ENCODE measurements at regions not wholly inside any gene's neighbourhood (a gene's known extent, or its start where the extent isn't known, plus 50 kb on each side); places are given as distances from the start of the nearest gene placed in this dataset.

- Histone ChIP-seq H3K36me3 (ENCODE audit: control insufficient read depth, insufficient read depth, low read length) (no peaks in the 10 kb centered on the region), H3K4me1 (no peaks in the 10 kb centered on the region), H3K27me3 (replicated peaks; ENCODE audit: control insufficient read depth, insufficient read depth, low read length) (no peaks in the 10 kb centered on the region), H3K4me3 (ENCODE audit: low read depth, low read length) (no peak overlapping the region), H3K9me3 (no peaks in the 10 kb centered on the region)
- intact Hi-C loops (cut with micrococcal nuclease; ENCODE audit: unreplicated experiment) = no loop called here
- ChIA-PET POLR2A (no interaction called here), CTCF (no interaction called here)
- H3K4me1 Mint-ChIP-seq (ENCODE audit: low read depth, unreplicated experiment) = no peaks in the 10 kb centered on the region
- no peaks in the 10 kb centered on the region for H3K9me3 Mint-ChIP-seq (ENCODE audit: unreplicated experiment)
- peaks cover 4% of the 10 kb centered on the region for H3K27me3 Mint-ChIP-seq (ENCODE audit: insufficient read depth, unreplicated experiment)
- DNase-seq = no peak
- H3K36me3 Mint-ChIP-seq (ENCODE audit: insufficient read depth, unreplicated experiment) = no peaks in the 10 kb centered on the region
- BruUV-seq (replicated peaks) = no TSS peak
- no peak overlapping the region for H3K27ac Mint-ChIP-seq (ENCODE audit: unreplicated experiment)
- H3K4me3 Mint-ChIP-seq (ENCODE audit: unreplicated experiment) = no peak overlapping the region
- TF ChIP-seq CTCF (IDR thresholded peaks at IDR 0.05; ENCODE audit: insufficient read depth in 1 of 2, low read depth in 1 of 2, low read length in 1 of 2, severe bottlenecking in 1 of 2, unreplicated experiment in 1 of 2) = no peak
These were observed 354.7 kb upstream of the CHRM2 start for GRCh38 chr7:136513744-136514143.

DNA sequence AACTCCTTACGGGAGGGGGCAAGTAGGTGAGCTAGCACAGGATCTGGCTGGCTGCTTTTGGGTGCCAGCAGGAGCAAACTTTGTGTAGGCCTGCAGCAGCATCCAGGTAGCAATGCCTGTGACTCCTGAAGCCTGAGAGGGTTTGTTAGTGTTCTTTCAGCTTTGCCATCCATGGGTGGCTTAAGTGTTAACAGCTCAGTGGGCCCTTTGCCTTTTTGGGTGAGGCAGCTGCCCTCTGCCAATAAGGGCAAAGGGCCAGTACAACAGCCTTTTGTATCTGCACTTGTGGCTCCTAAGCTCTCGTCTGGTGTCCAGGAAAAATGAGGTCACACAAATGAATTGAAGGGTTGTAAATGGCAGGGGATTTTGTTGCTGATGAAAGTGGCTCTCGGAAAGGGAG, 359.0 kb upstream of the CHRM2 start:
- TF ChIP-seq CTCF (IDR thresholded peaks at IDR 0.05; ENCODE audit: insufficient read depth in 1 of 2, low read depth in 1 of 2, low read length in 1 of 2, severe bottlenecking in 1 of 2, unreplicated experiment in 1 of 2) = no peak
- H3K27me3 Mint-ChIP-seq (ENCODE audit: insufficient read depth, unreplicated experiment) = no peaks in the 10 kb centered on the region
- Histone ChIP-seq H3K4me1 (no peaks in the 10 kb centered on the region), H3K9me3 (no peaks in the 10 kb centered on the region), H3K27me3 (replicated peaks; ENCODE audit: control insufficient read depth, insufficient read depth, low read length) (no peaks in the 10 kb centered on the region), H3K4me3 (ENCODE audit: low read depth, low read length) (no peak overlapping the region), H3K36me3 (ENCODE audit: control insufficient read depth, insufficient read depth, low read length) (no peaks in the 10 kb centered on the region)
- DNase-seq = no peak
- no peaks in the 10 kb centered on the region for H3K4me1 Mint-ChIP-seq (ENCODE audit: low read depth, unreplicated experiment)
- ChIA-PET POLR2A (no interaction called here), CTCF (no interaction called here)
- no peak overlapping the region for H3K27ac Mint-ChIP-seq (ENCODE audit: unreplicated experiment)
- H3K9me3 Mint-ChIP-seq (ENCODE audit: unreplicated experiment) = no peaks in the 10 kb centered on the region
- no peaks in the 10 kb centered on the region for H3K36me3 Mint-ChIP-seq (ENCODE audit: insufficient read depth, unreplicated experiment)
- intact Hi-C loops (cut with micrococcal nuclease; ENCODE audit: unreplicated experiment) = no loop called here
- no peak overlapping the region for H3K4me3 Mint-ChIP-seq (ENCODE audit: unreplicated experiment)
- no TSS peak for BruUV-seq (replicated peaks)

DNA sequence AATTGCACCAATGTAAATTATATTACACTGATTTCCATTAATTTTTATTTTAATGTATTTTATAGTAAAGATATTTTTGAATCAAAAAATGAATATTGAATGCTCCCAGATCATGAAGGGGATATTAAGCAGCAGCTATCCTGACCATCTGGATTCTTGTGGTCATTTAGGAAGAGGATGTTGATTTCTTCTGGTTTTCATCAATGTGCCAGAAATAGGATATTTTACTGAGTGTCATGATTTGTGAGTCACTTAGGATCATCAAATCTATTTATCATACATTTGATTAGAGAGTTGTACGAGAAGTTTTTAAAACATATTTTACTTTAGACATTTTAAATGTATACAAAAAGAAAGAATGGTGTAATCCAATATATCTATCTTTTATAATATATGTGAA, 366.3 kb upstream of the CHRM2 start:
- no peak overlapping the region for H3K4me3 ChIP-seq (ENCODE audit: low read depth, low read length)
- H3K36me3 ChIP-seq (ENCODE audit: control insufficient read depth, insufficient read depth, low read length) = no peaks in the 10 kb centered on the region
- ChIA-PET POLR2A (no interaction called here), CTCF (no interaction called here)
- Mint-ChIP-seq H3K36me3 (ENCODE audit: insufficient read depth, unreplicated experiment) (no peaks in the 10 kb centered on the region), H3K27ac (ENCODE audit: unreplicated experiment) (no peak overlapping the region), H3K4me3 (ENCODE audit: unreplicated experiment) (no peak overlapping the region), H3K27me3 (ENCODE audit: insufficient read depth, unreplicated experiment) (peaks cover 3% of the 10 kb centered on the region), H3K9me3 (ENCODE audit: unreplicated experiment) (no peaks in the 10 kb centered on the region), H3K4me1 (ENCODE audit: low read depth, unreplicated experiment) (no peaks in the 10 kb centered on the region)
- no peaks in the 10 kb centered on the region for H3K9me3 ChIP-seq
- no peak for TF ChIP-seq CTCF (IDR thresholded peaks at IDR 0.05; ENCODE audit: insufficient read depth in 1 of 2, low read depth in 1 of 2, low read length in 1 of 2, severe bottlenecking in 1 of 2, unreplicated experiment in 1 of 2)
- DNase-seq = no peak
- intact Hi-C loops (cut with micrococcal nuclease; ENCODE audit: unreplicated experiment) = no loop called here
- no TSS peak for BruUV-seq (replicated peaks)
- H3K27me3 ChIP-seq (replicated peaks; ENCODE audit: control insufficient read depth, insufficient read depth, low read length) = no peaks in the 10 kb centered on the region
- no peaks in the 10 kb centered on the region for H3K4me1 ChIP-seq
